Hematopoietic multipotent progenitor cell treated with erythropoietin and hydrocortisone succinate and interleukin-3 and kit ligand, for 8 days (in vitro differentiated cells): ENCODE measurements at regions not wholly inside any gene's neighbourhood (a gene's known extent, or its start where the extent isn't known, plus 50 kb on each side); places are given as distances from the start of the nearest gene placed in this dataset.
"Not testable (repeated sequence)": the region's sequence is repeated elsewhere in the genome, so short reads cannot be mapped to it uniquely, and the experiment has no call there.

ENCODE experiments used
- DNase-seq: peaks from one replicate; pipeline ENCODE4 v3.0.0-alpha.2; 2015

DNA sequence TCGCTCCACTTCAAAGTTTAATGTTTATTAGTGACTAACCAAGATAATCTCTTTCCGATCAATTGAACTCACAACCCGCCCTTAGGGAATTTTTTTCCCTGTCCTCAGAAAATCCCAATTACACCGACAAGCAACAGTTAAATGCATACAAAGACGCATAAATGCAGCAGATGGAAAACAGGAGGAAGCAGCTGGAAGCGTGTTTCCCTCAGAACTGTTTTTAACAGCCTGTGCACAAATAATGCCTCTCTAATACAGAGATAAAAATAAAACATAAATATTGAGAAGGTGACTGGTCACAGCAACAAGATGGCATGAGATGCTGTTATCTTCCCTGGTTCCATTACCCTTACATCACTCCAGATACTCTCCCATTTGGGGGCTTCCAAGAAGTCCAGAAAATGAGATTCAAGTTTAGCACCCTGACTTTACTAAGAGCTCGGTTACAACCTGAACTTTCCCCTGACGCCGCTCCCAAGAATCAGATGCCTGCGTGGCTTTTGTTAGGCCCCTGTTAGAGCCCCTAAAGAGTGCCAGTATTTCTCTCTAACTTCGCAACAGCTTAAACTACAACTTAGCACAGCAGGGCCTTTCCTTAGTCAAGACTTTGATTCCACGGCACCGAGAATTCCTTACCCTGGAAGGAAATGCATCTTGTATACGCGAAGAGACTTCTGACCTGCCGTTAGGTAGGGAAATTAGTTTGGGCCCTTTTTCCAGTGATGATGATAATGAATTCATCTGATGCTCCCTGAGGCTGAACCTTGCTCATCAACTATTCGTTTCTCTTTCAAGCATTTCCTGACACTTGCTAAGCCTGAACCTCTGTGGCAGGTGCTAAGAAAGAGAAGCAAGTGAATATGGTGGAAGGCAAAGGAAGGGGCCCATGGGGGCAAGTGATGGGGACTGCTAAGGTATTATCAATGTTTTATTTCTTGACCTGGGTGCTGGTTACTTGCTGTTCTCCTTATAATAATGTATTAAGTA lies 137.7 kb upstream of the SMYD2 start:
- no peak for DNase-seq

DNA sequence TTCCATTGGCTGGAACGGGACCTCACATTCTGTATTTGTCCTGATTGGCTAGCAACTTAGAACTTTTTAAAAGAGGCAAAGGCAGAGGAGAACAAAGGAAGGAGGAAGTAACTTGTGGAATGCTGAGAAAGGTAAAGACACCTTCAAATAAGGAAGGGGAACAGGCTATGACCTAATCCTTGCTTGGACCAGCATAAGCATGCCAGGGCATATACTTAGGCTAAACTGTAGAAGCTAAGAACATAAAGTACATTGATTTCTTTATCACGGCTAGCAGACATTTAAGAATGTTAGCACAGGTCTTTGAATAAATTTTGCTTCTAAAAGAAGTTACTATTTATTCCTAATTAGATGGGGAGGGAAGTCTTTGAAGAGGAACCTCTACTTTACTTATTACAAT lies 136.4 kb upstream of the SMYD2 start:
- not testable (repeated sequence) for DNase-seq

DNA sequence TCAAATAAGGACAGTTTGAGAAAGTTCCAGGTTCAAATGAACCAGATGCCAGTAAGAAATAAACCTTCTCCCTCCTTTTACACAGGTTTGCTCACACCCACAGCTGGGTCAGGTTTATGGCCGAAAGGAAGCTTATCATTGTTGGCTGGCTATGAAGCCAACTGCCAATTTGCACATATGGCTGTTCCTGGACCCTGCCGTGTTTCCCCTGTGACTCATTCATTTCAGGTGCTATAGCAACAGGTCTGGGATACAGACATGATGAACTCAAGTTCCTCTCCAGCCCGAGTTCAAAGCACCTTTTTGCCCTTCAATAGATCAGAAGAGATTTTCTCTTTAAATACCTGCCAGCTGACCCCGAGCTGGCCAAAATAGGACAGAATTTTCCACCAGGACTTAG lies 134.4 kb upstream of the SMYD2 start:
- no peak for DNase-seq

DNA sequence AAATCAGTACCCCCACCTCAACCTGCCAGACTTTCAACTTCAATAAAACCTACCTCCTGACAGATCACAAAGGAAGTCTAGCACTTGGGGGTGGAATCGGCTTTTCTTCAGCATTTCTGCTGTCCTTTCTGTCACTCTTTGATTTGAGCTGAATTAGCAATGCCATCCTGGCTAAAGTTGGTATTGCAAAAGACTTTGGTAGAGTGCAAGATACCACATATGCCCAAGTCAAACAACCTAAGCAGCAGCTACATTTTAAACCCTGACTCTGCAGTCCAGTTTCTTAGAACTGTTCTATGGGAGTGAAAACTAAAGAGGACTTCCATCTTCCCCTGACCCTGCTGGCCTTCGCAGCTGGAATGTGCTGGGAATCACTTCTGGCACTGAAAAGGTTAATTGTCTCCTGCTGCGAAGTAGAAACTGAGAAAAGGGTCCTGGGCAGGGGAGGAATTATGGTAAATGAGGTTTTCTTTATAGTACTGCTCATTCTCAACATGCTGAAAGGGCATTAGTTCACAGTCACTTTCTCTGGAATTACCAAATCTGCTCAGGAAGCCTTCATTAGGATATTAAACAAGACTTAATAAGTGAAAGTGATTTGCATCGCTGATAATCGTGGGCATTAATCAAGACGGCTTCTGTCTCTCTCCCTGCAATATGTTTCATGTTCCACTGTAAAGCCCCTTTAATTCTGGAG lies 126.2 kb upstream of the SMYD2 start:
- no peak for DNase-seq

DNA sequence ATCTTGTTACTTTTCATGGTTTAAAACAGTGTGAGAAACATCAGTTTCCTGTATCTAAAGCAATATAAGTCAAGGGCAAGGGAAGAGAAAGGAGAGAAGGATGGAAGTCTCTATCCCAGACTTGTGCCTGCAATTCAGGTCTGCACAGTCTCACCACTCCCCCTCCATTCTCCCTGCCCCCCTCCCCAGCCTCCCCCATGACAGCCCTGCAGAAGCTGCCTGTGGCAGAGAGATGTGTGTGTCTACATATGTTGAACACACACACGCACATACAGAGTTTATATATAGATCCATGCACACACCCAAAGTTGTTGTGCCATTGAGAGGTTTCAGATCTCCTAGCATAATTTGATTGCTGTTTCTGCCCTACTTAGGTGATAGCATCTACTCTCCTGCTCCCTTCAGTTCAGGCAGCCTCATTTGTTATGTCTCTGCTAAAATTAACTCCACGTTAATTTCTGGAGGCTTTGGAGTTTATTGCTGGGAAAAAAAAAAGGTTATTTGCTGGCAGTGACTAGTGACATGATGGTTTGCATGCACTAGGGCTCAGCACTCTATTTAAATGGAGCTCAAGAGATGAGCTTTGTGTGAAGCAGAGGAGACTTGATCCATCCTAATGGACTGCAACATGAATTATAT lies 124.9 kb upstream of the SMYD2 start:
- no peak for DNase-seq

DNA sequence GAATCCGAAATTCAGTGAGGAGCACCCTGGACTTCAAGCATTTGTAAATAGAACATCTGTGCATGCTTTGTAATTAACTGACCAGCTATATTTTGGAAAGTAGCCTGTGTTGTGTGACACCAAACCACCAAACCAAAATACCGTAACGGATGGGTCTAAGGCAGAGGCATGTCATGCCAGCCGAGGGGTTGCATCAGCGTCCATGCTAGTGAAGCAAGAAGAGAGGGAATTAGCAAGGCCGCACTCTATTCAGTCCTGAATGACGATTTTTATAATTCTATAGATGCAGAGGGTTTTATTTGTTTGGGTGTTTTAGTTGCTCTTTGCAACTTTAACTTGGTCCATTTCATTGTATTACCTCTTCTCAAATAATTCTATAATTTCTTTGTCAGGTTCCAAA lies 116.8 kb upstream of the SMYD2 start:
- no peak for DNase-seq

DNA sequence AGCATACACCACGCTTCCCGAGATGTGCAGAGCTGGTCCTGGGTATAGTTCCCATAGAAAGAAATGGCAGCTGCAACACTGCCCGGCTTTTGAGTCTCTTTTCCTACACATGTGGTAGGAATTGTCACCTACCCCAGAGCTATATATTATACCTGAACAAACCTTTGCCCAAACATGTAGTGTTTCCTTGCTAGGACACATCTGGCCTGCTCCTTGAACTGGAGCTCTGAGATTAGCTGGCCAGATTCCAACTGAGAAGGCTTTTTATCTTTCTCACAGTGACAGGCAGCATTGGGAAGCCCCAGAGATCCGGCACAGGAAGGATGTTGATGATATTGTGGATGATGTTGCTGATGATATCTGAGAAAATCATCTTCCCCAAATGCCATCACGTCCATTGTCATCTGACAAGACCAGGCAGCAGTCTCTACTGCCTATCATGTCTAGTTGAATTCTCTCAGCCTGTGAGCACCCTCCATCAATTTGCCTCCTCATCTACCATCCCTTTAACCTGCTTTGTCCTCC lies 115.0 kb upstream of the SMYD2 start:
- no peak for DNase-seq

DNA sequence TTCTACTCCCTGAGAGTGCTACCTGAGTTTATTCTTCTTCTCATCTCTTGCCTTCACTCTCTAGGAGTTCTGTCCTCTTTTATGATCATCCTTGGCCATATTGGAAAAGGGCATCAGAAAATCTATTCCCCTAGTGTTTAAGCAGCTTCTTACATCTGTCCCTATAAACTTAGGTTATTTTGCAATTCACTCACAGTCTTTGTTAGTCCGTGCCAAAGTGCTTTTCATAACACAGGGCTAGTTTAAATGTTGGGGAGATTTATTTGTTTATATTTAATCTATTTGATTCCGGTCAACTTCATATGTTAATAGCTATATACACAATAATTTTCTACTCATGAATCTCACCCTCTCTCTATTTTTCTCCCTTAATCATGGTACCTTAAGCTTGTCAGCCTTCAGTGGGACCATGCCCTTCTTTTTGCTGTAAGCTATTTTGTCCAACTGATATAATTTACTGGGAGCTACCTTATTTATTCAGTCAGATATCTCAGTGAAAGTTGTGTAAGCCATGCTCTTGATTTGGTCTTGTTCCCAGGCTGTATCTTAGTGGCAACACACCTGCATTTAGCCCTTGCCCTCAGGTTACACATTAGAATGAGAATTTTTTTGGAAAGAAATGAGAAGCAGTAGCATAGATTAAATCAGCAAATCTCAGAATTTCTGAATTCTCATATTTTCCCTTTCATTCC lies 106.3 kb upstream of the SMYD2 start:
- no peak for DNase-seq

DNA sequence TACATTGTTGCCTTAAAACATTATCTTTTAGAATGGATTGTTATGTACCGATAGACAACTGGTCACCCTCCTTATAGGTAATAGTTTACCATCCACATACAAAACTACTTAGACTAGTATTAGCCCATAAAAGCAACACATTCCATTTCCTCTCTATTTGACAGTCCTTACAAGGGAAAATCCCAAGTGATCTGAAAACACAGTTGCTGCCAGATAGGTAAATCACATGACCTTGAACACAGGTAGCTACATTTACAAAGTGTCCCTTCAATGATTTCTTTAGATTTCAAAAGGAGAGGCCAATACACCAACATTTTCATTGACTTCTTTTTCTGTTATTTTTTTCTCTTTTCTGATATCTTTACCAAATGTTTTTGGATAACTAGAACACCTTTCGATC lies 102.9 kb upstream of the SMYD2 start:
- no peak for DNase-seq

DNA sequence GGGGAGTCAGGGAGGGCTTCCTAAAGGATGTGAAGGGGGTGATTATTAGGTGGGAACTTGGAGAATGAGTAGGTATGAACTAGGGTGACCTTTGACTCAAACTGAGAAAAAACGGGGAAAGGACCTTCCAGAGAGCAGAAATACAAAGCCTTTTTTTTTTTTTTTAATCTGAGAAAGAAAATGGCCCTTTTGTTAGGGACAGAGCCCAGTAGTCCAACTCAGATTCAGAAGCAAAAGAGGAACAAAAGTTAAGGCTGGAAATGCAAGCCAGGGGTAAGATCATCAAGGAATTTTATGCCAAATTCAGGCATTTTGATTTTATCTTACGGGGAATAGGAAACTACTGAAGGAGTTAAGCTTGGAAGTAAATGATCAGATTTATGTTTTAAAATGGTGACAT lies 96.0 kb upstream of the SMYD2 start:
- DNase-seq, result no peak

DNA sequence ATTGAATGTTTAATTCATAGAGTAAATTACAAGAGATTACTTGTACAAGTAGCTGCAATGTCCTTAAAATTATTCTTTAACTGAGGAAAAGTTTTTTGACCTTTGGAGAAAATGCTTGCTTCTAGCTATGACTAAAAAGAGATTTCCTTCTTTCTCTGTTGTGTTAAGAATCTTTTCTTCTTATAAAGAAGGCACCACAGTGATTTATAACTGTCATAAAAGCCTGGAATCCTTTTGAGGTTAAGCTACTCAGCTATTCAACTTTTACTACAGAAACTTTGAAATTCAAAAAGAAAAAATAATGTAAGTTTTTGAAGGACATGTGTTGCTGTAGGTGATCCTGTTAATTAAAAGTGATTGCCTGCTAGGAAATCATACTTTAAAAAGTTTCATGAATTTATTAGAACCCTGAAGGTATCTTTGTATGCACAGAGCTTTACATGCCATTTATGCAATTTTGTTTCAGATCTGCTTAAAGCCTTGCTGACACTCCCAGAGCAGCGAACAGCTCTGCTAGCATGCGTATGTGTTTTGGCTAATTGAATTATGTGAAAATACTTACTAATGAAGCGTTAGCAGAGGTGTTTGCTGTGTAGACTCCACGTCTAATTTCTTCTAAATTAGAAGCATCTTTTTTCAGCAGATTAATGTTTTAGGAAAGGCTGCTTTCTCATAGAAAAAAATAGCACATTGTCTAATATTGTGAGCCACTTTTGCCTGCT lies 94.7 kb upstream of the SMYD2 start:
- DNase-seq, result no peak

DNA sequence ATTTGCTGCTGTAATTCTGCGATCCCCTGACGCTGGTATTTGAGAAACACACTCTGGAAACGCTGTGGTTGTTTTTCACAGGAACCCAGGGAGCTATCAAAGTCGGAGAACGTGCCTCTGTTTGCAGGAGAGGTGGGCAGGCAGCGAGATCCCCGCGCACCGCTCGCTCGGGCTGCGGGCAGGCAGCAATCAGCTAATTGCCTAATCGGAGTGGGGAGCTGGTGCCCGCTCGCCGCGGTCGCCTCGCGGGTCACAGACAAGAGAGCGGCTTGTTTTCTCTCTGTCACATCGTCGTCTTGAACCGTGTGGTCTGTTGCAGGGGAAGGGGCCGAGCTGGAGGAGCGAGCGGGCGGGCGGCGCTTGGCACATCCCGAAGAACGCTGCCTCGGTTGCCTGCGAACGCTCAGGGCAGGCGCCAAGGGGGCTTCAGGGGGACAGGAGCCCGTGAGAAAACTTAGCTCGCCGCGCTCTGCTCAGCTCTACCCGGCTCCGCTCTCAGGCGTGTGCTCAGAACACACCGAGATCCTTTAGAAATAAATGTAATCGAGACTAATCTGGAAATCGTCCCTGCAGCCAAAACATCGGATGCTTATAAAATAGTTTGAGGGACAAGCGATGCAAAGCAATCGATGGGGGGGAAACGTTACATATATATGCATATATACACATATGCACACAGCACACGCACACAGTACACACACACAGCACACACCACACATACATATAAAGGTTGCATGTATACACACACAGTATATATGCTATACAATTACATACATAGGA lies 93.6 kb upstream of the SMYD2 start:
- no peak for DNase-seq

DNA sequence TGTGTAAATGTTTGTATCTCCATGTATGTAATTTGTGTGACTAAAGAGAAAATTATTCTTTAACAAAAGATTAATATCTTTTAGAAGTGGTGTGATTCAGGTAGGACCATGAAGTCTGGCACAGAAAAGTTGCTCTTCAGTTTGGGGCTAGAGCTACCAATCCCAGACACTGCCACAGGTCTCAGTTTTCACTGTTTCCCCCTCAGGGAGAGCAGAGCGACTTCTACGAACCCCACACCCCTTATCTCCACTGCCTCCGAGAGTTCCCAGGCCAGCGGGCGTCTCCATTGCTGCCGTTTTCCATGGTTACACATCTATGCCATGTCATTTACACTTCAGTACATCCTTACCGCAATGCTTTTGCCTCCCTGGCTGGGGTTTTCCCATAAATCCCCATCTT lies 93.0 kb upstream of the SMYD2 start:
- DNase-seq, result no peak

DNA sequence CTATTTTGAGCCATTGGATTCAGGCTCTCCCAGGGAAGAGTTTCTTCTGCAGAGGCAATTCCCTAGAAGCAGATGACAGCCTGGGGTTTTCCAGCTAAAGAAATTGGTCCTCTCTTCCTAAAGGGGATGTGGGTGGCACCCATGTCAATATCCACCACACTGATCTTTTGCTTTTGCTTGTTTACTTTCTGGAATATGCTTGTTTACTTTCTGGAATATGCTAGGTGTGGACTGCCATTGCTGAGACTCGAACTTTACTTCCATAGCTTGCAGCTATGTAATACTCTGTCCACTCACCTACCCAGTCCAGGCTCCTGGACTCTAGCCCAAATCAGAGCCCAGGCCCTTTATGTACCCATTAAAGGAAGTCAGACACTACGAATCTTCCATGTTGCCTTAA lies 92.1 kb upstream of the SMYD2 start:
- no peak for DNase-seq

DNA sequence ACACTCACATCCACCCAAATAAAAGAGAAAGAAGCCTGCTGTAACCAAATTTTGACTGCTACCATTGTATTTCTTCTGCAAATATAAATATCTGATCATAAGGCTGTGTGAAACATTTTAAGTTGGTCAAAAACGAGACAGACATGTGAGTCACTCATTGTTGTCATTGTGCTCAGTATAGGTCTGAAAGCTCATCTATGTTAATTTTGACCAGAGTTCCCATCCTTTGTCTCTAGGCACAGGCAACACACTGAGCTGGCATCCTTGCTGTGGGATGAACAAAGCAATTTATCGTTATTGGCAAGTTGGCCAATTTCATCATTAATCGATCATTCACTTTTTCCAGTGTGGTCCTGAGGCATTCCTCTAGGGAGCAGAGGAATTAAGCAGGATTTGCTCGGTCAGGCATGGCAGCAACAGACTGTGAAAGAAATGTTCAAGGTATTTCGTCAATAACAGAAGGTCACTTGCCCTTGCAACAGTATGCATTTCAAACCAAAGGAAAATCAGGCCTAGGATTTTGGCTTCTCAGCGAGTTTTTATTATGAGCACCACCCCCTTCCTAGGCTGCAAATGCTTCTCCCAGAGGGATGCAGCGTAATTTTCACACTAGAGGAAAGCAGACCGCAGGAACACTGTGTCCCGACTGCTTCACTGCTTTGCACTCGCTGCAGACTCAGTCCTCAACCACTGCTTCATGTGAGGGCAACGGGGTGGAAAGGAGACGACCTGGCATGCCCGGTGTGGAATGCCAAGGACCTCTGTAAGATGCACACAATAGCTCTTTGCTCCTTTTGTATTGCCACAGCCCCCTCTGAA lies 87.9 kb upstream of the SMYD2 start:
- DNase-seq, result no peak

DNA sequence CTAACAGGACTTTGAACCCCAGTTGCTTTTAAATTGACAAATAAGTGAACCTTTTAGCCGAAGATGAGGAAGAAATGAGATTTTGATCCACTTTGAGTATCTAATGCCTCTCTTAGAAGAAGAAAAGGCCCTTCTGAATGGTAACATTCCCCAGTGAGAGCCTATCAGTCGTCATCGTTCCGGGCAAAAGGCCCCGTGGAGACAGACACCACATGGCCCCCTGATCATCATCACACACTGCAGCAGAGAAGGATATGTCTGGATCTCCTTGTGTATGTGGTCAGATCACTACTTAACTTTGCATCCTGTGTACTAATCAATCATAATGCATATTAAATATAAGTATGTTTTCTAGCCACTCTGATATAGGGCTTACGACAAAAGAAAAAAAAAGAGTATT lies 87.3 kb upstream of the SMYD2 start:
- no peak for DNase-seq

DNA sequence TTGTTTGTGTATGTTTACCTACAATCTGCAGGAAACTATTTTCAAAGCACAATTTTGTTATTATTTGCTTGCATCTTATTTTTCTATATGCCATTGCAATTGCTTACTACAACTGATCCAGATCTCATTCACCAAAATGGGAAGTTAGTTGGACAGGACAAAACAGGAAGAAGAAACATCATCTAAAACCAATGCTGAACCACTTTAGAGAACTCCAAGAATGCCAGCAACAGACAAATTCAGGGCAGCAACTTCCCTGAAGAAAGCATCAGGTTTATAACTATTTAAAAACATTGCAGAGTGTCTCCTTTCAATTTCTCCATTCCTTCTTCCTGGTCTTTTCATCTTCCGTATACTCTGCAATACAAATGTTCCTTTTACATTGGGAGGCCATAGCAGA lies 82.4 kb upstream of the SMYD2 start:
- DNase-seq, result no peak

DNA sequence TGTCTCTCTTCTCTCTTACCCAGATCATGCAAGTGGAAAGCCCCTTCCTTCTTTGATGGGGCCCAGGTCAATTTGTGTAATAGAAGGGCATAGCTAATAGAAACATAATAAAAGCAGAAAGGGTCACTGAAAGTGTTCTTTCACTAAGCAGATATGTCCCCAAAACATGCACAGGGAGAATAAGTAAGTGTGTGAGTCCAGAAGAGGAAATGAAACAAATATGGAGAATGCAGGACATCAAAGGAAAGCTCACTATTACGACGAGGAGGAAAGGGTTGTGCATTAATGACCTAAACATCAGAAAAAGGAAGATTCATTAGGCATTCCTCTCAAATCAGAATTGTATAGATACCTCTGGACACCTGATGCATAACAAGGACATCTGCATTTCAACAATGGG lies 81.4 kb upstream of the SMYD2 start:
- DNase-seq, result no peak

DNA sequence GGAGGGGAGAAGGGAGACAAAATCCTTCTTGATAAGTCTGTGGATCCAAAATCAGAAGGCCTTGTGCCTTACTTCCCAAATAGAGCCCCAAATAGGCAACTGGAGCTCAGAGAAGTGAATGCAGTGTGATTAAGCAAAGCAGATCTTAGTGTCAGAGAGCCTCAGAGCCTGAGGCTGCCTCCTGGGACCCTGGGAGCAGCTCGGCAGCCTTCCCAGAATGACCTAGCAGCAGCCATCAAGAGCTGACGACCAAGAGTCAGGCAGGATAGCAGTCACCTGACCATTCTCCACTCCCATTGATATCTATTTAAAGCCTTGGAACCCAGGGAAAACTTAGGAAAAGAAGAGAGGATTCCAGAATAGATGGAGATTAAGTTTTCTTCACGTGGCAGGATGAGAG lies 78.0 kb upstream of the SMYD2 start:
- DNase-seq, result no peak

DNA sequence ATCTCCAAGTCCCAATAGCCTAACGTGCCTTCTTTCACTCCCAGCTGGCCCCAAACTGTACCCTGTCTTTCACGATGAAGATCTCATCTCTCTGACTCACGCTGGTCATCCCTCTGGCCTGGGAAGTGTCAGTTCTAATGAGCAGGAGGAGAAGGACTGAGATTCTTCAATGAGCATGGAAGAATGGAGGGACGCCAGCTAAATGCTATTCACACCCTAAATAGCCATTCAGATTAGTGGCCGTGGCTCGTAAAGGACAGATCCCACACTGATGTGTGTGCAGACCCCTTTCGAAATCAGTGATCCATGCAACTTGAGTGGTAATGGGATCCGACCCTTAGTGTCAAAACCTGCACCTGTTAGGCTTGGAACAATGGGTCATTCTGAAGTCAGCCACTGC lies 75.9 kb upstream of the SMYD2 start:
- no peak for DNase-seq

DNA sequence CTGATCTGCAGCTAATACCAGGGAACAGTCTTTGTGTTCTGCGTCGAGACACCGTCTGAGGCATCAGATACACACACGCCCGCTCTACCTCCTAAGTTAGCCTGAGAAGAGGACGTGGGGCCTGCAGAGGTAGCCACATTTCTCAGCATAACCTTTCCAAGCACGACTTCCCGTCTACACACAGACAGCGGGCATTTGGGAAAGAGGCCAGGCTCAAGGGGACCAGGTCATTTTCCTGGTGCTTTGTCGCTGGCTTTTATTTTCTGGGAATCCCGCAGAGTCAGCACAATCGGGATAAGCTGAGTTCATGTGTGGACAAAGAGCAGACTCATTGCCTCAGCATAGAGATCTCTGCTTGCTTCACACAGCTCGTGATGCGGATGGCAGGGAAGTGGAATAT lies 72.5 kb upstream of the SMYD2 start:
- DNase-seq, result no peak
